ENCODE measurements at regions not wholly inside any gene's neighbourhood (a gene's known extent, or its start where the extent isn't known, plus 50 kb on each side); places are given as distances from the start of the nearest gene placed in this dataset.

DNA sequence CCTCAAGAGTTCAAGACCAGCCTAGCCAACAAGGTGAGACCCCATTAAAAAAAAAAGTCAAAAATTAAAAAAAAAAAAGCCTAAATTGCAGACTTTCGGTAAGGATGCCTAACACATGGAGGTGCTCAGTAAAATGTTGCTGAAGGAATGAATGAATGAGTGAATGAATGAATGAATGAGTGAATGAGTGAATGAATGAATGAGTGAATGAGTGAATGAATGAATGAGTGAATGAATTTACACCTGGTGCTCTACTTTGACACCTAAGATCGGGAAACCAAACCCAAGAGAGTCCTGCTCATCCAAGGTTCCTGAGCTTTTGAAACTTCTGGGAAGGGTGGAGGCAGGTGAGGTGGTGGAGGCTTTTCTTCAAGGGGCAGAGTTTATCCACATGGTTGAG is 112.2 kb upstream of the LHX1 start:
- H3K9me3 ChIP-seq = no peaks in the 10 kb centered on the region
- no peaks in the 10 kb centered on the region for H3K36me3 ChIP-seq (replicated peaks in 1 of 2; ENCODE audit: insufficient read depth in 1 of 2, low read depth in 2 of 2)
- no peak overlapping the region for H3K4me3 ChIP-seq
- no peaks in the 10 kb centered on the region for H3K4me1 ChIP-seq
- intact Hi-C loops (cut with DNase I) = no loop called here
- no peak for TF ChIP-seq POLR2A (IDR thresholded peaks at IDR 0.05)
- no peak for TF ChIP-seq CTCF (IDR thresholded peaks at IDR 0.05)
- DNase-seq (no peak), ATAC-seq (no peak)
- WGBS, 2 donors = 89 to 93% methylated on average over 2 of the region's 2 CpGs
- no peak overlapping the region for H3K27ac ChIP-seq
- no peaks in the 10 kb centered on the region for H3K27me3 ChIP-seq

- intact Hi-C loops (cut with DNase I) = no loop called here
- Histone ChIP-seq H3K36me3 (replicated peaks in 1 of 2; ENCODE audit: insufficient read depth in 1 of 2, low read depth in 2 of 2) (no peaks in the 10 kb centered on the region), H3K27me3 (no peaks in the 10 kb centered on the region), H3K9me3 (no peaks in the 10 kb centered on the region), H3K4me1 (no peaks in the 10 kb centered on the region), H3K4me3 (no peak overlapping the region), H3K27ac (no peak overlapping the region)
- ATAC-seq (no peak), DNase-seq (no peak)
- WGBS, 2 donors = 57 to 61% methylated on average over 8 of the region's 8 CpGs
- TF ChIP-seq POLR2A (IDR thresholded peaks at IDR 0.05) = no peak
- TF ChIP-seq CTCF (IDR thresholded peaks at IDR 0.05) = no peak
Measured at GRCh38 chr17:36825521-36825920, 111.8 kb upstream of the LHX1 start.

DNA sequence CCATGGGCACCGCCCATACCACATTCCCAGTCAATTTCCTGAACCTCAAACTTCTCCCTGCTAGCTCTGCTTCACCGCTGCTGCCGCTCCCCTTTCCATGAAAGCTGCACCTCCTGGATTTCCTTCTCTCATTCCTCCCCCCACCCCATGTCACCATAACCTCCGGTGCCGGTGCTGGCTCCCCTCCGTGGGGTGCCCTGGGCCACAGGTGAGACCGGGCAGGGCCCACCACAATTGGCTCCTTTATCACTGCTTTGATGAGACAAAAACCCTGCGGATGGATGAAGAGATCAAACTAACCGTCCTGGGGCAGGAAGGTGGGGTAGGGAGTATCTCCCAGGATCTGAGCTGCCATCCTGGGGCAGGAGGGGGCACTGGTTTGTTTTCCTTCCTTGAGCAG is 111.3 kb upstream of the LHX1 start:
- 40 to 63% methylated on average over 7 to 9 of the region's 9 CpGs for WGBS, 2 donors
- DNase-seq = no peak
- intact Hi-C loops (cut with DNase I) = no loop called here
- Histone ChIP-seq H3K27me3 (no peaks in the 10 kb centered on the region), H3K4me1 (no peaks in the 10 kb centered on the region), H3K27ac (no peak overlapping the region), H3K4me3 (no peak overlapping the region), H3K9me3 (no peaks in the 10 kb centered on the region), H3K36me3 (replicated peaks in 1 of 2; ENCODE audit: insufficient read depth in 1 of 2, low read depth in 2 of 2) (no peaks in the 10 kb centered on the region)
- no peak for TF ChIP-seq POLR2A (IDR thresholded peaks at IDR 0.05)
- TF ChIP-seq CTCF (IDR thresholded peaks at IDR 0.05) = no peak
- no peak for ATAC-seq

DNA sequence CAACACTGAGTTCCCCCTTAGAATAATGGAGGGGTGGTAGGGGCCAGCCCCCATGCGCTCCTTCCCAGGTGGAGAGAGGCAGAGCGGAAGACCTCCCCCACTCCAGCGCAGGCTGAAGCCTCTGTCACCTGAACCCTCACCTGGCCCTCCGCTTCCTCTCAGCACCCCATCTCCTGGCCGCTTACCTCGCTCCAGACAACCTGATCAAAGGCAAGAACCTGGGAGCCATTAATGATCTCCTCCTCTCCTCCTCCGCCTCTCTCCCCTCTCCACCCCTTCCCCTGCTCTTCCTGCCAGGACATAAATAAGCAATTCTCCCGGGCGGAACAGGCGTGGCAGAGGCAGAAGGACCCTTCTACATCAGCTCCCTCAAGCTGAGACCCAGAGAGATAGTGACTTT is 110.2 kb upstream of the LHX1 start:
- intact Hi-C loops (cut with DNase I) = no loop called here

More for the DNA sequence above, 110.2 kb upstream of the LHX1 start:
- Histone ChIP-seq H3K27me3 (no peaks in the 10 kb centered on the region), H3K4me3 (no peak overlapping the region), H3K27ac (no peak overlapping the region), H3K4me1 (no peaks in the 10 kb centered on the region), H3K36me3 (replicated peaks in 1 of 2; ENCODE audit: insufficient read depth in 1 of 2, low read depth in 2 of 2) (no peaks in the 10 kb centered on the region), H3K9me3 (no peaks in the 10 kb centered on the region)
- no peak for DNase-seq
- 40 to 47% methylated on average over 7 to 10 of the region's 10 CpGs for WGBS, 2 donors
- TF ChIP-seq CTCF (IDR thresholded peaks at IDR 0.05) (no peak), POLR2A (IDR thresholded peaks at IDR 0.05) (no peak)
- ATAC-seq = no peak
